ENCODE measurements at regions not wholly inside any gene's neighbourhood (a gene's known extent, or its start where the extent isn't known, plus 50 kb on each side); places are given as distances from the start of the nearest gene placed in this dataset.

DNA sequence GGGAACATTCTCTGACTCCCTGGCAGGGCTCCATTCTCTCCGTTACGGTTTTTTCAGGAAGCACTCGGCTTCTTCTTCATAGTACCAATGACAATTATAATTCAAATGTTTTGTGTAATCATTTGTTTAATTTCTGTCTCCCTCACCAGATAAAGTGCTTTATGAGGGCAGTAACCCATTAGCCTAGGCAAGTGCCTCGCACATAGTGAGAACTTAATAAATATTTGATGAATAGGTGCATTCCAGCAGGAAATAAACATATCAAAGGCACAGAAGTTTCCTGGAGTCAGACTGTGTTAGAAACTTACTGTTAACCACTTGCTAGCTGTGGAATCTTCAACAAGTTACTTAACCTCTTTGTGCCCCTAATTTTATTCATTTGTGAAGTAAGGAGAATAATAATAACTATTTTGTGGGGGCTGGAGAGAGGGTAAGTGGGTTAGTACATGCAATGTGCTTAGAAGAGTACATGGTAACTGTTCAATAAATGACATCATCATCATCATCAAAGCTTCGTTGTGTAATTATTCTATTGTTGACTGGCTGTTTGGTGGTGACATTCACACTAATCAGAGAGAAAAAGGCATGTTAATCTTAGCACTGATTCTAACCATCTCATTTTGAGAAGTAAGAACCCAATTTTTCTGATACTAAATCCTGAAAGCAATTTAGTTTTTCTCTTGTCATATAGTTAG, 352.3 kb downstream of the INSIG2 start:
- Histone ChIP-seq H3K27ac (ENCODE audit: extremely low read depth, low read depth, low read length) (no peak overlapping the region), H3K36me3 (ENCODE audit: control insufficient read depth, insufficient read depth, low read length) (no peaks in the 10 kb centered on the region), H3K4me2 (ENCODE audit: insufficient read depth, low read length) (no peak overlapping the region), H3K9me1 (ENCODE audit: control insufficient read depth, insufficient read depth, low read length) (no peaks in the 10 kb centered on the region), H3K9ac (ENCODE audit: insufficient read depth in 1 of 2, low read depth in 2 of 2, low read length in 2 of 2) (no peak overlapping the region), H3K79me2 (ENCODE audit: control insufficient read depth, insufficient read depth, low read length) (no peaks in the 10 kb centered on the region), H4K20me1 (replicated peaks; ENCODE audit: control insufficient read depth, insufficient read depth, low read length) (no peaks in the 10 kb centered on the region), H3K27me3 (ENCODE audit: control insufficient read depth in 2 of 2, insufficient read depth in 2 of 2, low read length in 2 of 2) (no peaks in the 10 kb centered on the region), H3K4me1 (replicated peaks in 1 of 2; ENCODE audit: control insufficient read depth in 2 of 2, insufficient read depth in 2 of 2, low read length in 2 of 2) (no peaks in the 10 kb centered on the region), H3K9me3 (replicated peaks; ENCODE audit: control insufficient read depth, insufficient read depth, low read depth, low read length) (no peaks in the 10 kb centered on the region; the same call in 1 of the 2 replicates), H3K4me3 (no peak overlapping the region), H2AFZ (ENCODE audit: low read depth, low read length) (no peak overlapping the region)
- no peak for FAIRE-seq
- no peak for TF ChIP-seq SAP30 (IDR thresholded peaks at IDR 0.05; ENCODE audit: borderline replicate concordance, insufficient read depth, low read depth, low read length, poor library complexity, severe bottlenecking)
- ATAC-seq, result no peak
- no peak for DNase-seq (ENCODE audit: extremely low read depth in 1 of 4, low spot score in 3 of 4)
- POLR2A ChIA-PET, result no interaction called here
- in situ Hi-C loops (cut with MboI), result no loop called here
- WGBS (ENCODE audit: insufficient coverage, low coverage, missing lambda C conversion rate), result 4% methylated on average over 5 of the region's 5 CpGs
- BruUV-seq (replicated peaks), result no TSS peak
- CTCF ChIA-PET (ENCODE audit: low intra/inter-chr PET ratio), result no interaction called here
- intact Hi-C loops (cut with micrococcal nuclease), result no loop called here

DNA sequence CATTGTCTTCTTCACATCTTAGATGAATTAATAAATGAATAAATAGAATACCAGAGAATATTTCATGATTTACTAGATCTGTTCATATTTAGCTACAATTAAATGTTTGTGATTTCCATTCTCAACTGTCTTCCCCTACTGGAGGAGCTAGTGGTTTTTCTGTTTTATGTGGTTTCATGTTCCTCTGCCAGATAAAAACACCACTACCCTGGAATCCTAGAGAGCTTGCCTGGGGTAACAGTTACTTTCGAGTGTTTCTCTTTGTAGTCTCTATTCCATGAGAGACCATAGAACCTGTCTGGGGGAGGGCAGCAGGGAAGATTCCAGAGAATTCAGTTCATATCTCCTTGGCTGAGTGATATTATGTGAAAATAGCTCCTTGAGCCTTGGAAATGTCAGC, 349.2 kb downstream of the INSIG2 start:
- CTCF ChIA-PET (ENCODE audit: low intra/inter-chr PET ratio), result interaction anchor here (0.6 kb wide), 1 partner anchor 339 kb away, joined by 3 read pairs; no protein-coding TSS in a partner anchor
- Histone ChIP-seq H2AFZ (ENCODE audit: low read depth, low read length) (no peak overlapping the region), H3K79me2 (ENCODE audit: control insufficient read depth, insufficient read depth, low read length) (no peaks in the 10 kb centered on the region), H3K27me3 (ENCODE audit: control insufficient read depth in 2 of 2, insufficient read depth in 2 of 2, low read length in 2 of 2) (peaks cover 0 to 5% of the 10 kb centered on the region in 2 experiments; a peak in 1 of 5 replicates), H3K9me3 (replicated peaks; ENCODE audit: control insufficient read depth, insufficient read depth, low read depth, low read length) (no peaks in the 10 kb centered on the region), H4K20me1 (replicated peaks; ENCODE audit: control insufficient read depth, insufficient read depth, low read length) (no peaks in the 10 kb centered on the region), H3K9me1 (ENCODE audit: control insufficient read depth, insufficient read depth, low read length) (no peaks in the 10 kb centered on the region), H3K9ac (ENCODE audit: insufficient read depth in 1 of 2, low read depth in 2 of 2, low read length in 2 of 2) (no peak overlapping the region), H3K4me1 (replicated peaks in 1 of 2; ENCODE audit: control insufficient read depth in 2 of 2, insufficient read depth in 2 of 2, low read length in 2 of 2) (no peaks in the 10 kb centered on the region), H3K4me3 (no peak overlapping the region), H3K36me3 (ENCODE audit: control insufficient read depth, insufficient read depth, low read length) (no peaks in the 10 kb centered on the region), H3K27ac (ENCODE audit: extremely low read depth, low read depth, low read length) (no peak overlapping the region), H3K4me2 (ENCODE audit: insufficient read depth, low read length) (no peak overlapping the region)
- 0% methylated on average over 1 of the region's 1 CpG for WGBS (ENCODE audit: insufficient coverage, low coverage, missing lambda C conversion rate)
- no peak for DNase-seq (ENCODE audit: extremely low read depth in 1 of 4, low spot score in 3 of 4)
- in situ Hi-C loops (cut with MboI), result no loop called here
- intact Hi-C loops (cut with micrococcal nuclease), result no loop called here
- no peak for FAIRE-seq
- BruUV-seq (replicated peaks), result no TSS peak
- POLR2A ChIA-PET, result interaction anchor here (0.7 kb wide), 1 partner anchor 354 kb away, joined by 3 read pairs; no protein-coding TSS in a partner anchor
- ATAC-seq, result no peak
- no peak for TF ChIP-seq PRPF4 (IDR thresholded peaks at IDR 0.05; ENCODE audit: insufficient read depth, low read depth, low read length, poor library complexity, severe bottlenecking)
- no peak for TF ChIP-seq ZBTB1 (CRISPR knock-in tag; IDR thresholded peaks at IDR 0.05; ENCODE audit: borderline replicate concordance, low read depth)

Measured in K562 (cell line).